Kidney (tissue), 13 donors: ENCODE measurements at regions not wholly inside any gene's neighbourhood (a gene's known extent, or its start where the extent isn't known, plus 50 kb on each side); places are given as distances from the start of the nearest gene placed in this dataset.
"Not testable (repeated sequence)": the region's sequence is repeated elsewhere in the genome, so short reads cannot be mapped to it uniquely, and the experiment has no call there.

Experiments used
- DNase-seq, 5 donors: peaks; one replicate each; pipeline ENCODE4 v3.0.0-alpha.2; 2013 to 2020
- FAIRE-seq: peaks from 2 replicates; lab custom pipeline; 2012; peaks lifted over from hg19 to GRCh38; lab: Jason Lieb, UNC
- H3K27ac ChIP-seq, 2 donors: one replicate each; pipeline ENCODE4 v1.7.0; 2013; ENCODE audit warnings: low read depth in 2 of 2, low read length in 2 of 2, inconsistent platforms in 1 of 2
- H3K27me3 ChIP-seq: one replicate; pipeline ENCODE4 v1.7.1; 2013; ENCODE audit warnings: low read length, inconsistent platforms; ENCODE audit not compliant: control insufficient read depth, insufficient read depth
- H3K36me3 ChIP-seq, 3 donors: one replicate each; pipeline versions ENCODE4 v1.7.0 to v1.7.1; 2013; ENCODE audit warnings: low read length in 3 of 3, control low read depth in 1 of 3, inconsistent platforms in 1 of 3; ENCODE audit not compliant: insufficient read depth in 3 of 3, control insufficient read depth in 2 of 3
- H3K4me1 ChIP-seq, 3 donors: one replicate each; pipeline versions ENCODE4 v1.7.0 to v1.7.1; 2013; ENCODE audit warnings: low read length in 3 of 3, inconsistent platforms in 1 of 3, low read depth in 1 of 3; ENCODE audit not compliant: control insufficient read depth in 2 of 3, insufficient read depth in 2 of 3
- H3K4me3 ChIP-seq, 3 donors: one replicate each; pipeline versions ENCODE4 v1.7.0 to v1.8.1; 2013; ENCODE audit warnings: low read length in 3 of 3, control low read depth in 1 of 3, inconsistent platforms in 1 of 3
- H3K9ac ChIP-seq, 3 donors: one replicate each; pipeline versions ENCODE4 v1.7.0 to v1.7.1; 2013; ENCODE audit warnings: low read length in 3 of 3, control low read depth in 1 of 3, inconsistent platforms in 1 of 3
- H3K9me3 ChIP-seq, 3 donors: one replicate each; pipeline versions ENCODE4 v1.7.0 to v1.7.1; 2013; ENCODE audit warnings: low read length in 3 of 3, control low read depth in 1 of 3, inconsistent platforms in 1 of 3; ENCODE audit not compliant: control insufficient read depth in 2 of 3, insufficient read depth in 1 of 3
- CTCF ChIP-seq: IDR thresholded peaks from 3 replicates; pipeline ENCODE4 v1.5.1; 2012; ENCODE audit warnings: mild to moderate bottlenecking, moderate library complexity, borderline replicate concordance; ENCODE audit not compliant: insufficient read depth; ENCODE audit errors: extremely low read depth
- intact Hi-C: fragments of 100-400 bp; cut with DNase I; formaldehyde crosslinking; loops from one replicate; pipeline ENCODE4 v1.11.1; 2022
- donor health status: control.
- donor health status: control.
- donor health status: control.
- donor health status: control.
- donor health status: control.
- donor health status: DM: yes; HTN: yes; CAD: no.
- donor health status: Normal renal cell carcinoma (clear cell type).

- no peak for TF ChIP-seq CTCF
- Histone ChIP-seq H3K9ac (no peak overlapping the region), H3K36me3 (no peaks in the 10 kb centered on the region), H3K27ac (no peak overlapping the region), H3K27me3 (no peaks in the 10 kb centered on the region), H3K9me3 (no peaks in the 10 kb centered on the region), H3K4me1 (no peaks in the 10 kb centered on the region), H3K4me3 (no peak overlapping the region)
- DNase-seq (no peak), FAIRE-seq (no peak)
- intact Hi-C loops = no loop called here
These were observed 176.5 kb upstream of the CTNND2 start for GRCh38 chr5:12080761-12081160.

- DNase-seq, H3K36me3 ChIP-seq, H3K9me3 ChIP-seq, H3K4me3 ChIP-seq, FAIRE-seq, H3K4me1 ChIP-seq, H3K27ac ChIP-seq, H3K9ac ChIP-seq, H3K27me3 ChIP-seq, intact Hi-C loops: not testable (repeated sequence)
These were observed 174.0 kb upstream of the CTNND2 start for GRCh38 chr5:12078286-12078685.

DNA sequence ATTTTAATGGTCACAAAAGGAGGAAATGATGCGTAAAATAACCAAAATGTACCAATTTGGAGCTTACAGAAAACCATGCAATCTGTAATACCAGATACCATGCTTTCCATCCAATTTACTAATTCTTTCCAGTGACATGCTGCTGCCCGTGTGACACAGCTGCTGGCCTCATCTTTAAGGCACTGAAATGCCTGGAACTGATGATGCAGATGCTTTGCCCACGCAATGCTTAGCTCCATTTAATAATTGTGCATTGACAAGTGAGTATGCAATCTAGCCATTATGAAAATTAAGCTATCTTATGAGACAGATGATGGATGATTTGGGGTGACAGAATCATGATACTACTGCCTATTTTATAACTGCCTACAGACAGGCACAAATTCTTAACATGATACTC is 169.2 kb upstream of the CTNND2 start:
- DNase-seq (no peak), FAIRE-seq (no peak)
- Histone ChIP-seq H3K4me3 (no peak overlapping the region), H3K27ac (no peak overlapping the region), H3K9me3 (no peaks in the 10 kb centered on the region), H3K4me1 (no peaks in the 10 kb centered on the region), H3K36me3 (no peaks in the 10 kb centered on the region), H3K27me3 (no peaks in the 10 kb centered on the region), H3K9ac (no peak overlapping the region)
- intact Hi-C loops = no loop called here
- TF ChIP-seq CTCF = no peak

- Histone ChIP-seq H3K9me3 (no peaks in the 10 kb centered on the region), H3K4me3 (no peak overlapping the region), H3K9ac (no peak overlapping the region), H3K27ac (no peak overlapping the region), H3K4me1 (no peaks in the 10 kb centered on the region), H3K27me3 (no peaks in the 10 kb centered on the region), H3K36me3 (no peaks in the 10 kb centered on the region)
- no peak for FAIRE-seq
- DNase-seq = no peak
- intact Hi-C loops = no loop called here
- TF ChIP-seq CTCF = no peak
These were observed 168.2 kb upstream of the CTNND2 start for GRCh38 chr5:12072441-12072840.
